ENCODE measurements at regions not wholly inside any gene's neighbourhood (a gene's known extent, or its start where the extent isn't known, plus 50 kb on each side); places are given as distances from the start of the nearest gene placed in this dataset.
"Not testable (repeated sequence)": the region's sequence is repeated elsewhere in the genome, so short reads cannot be mapped to it uniquely, and the experiment has no call there.

- FAIRE-seq: no peak
These were observed 132.3 kb upstream of the TFPI start for GRCh38 chr2:187686416-187687024.

GRCh38 chr2:187687585-187687984 is 133.3 kb upstream of the TFPI start:
- FAIRE-seq: peak; percentile 32

- FAIRE-seq: no peak
These were observed 135.1 kb upstream of the TFPI start for GRCh38 chr2:187689372-187689771.

GRCh38 chr2:187693923-187694322 is 139.7 kb upstream of the TFPI start:
- FAIRE-seq: no peak

- FAIRE-seq: not testable (repeated sequence)
These were observed 142.4 kb upstream of the TFPI start for GRCh38 chr2:187696644-187697043.

GRCh38 chr2:187698374-187699110 is 144.3 kb upstream of the TFPI start:
- FAIRE-seq: no peak

- no peak for FAIRE-seq
These were observed 147.9 kb upstream of the TFPI start for GRCh38 chr2:187702157-187702556.

GRCh38 chr2:187708272-187708671 is 154.0 kb upstream of the TFPI start:
- FAIRE-seq: no peak

- no peak for FAIRE-seq
These were observed 154.8 kb upstream of the TFPI start for GRCh38 chr2:187709065-187709464.

- FAIRE-seq: no peak
These were observed 156.7 kb upstream of the TFPI start for GRCh38 chr2:187710791-187711521.

- FAIRE-seq: no peak
These were observed 161.4 kb upstream of the TFPI start for GRCh38 chr2:187715590-187715989.

- FAIRE-seq: no peak
These were observed 162.1 kb upstream of the TFPI start for GRCh38 chr2:187716301-187716700.

- FAIRE-seq: no peak
These were observed 163.9 kb upstream of the TFPI start for GRCh38 chr2:187718092-187718491.

GRCh38 chr2:187719510-187719909 is 165.3 kb upstream of the TFPI start:
- FAIRE-seq: no peak

- no peak for FAIRE-seq
These were observed 194.7 kb upstream of the TFPI start for GRCh38 chr2:187748958-187749357.

GRCh38 chr2:187749804-187750431 is 195.7 kb upstream of the TFPI start:
- FAIRE-seq: no peak

- no peak for FAIRE-seq
These were observed 214.8 kb upstream of the TFPI start for GRCh38 chr2:187768995-187769394.

GRCh38 chr2:187769437-187769836 is 215.2 kb upstream of the TFPI start:
- no peak for FAIRE-seq

GRCh38 chr2:187774551-187775071 is 220.4 kb upstream of the TFPI start:
- no peak for FAIRE-seq

- no peak for FAIRE-seq
These were observed 221.0 kb upstream of the TFPI start for GRCh38 chr2:187775196-187775595.

GRCh38 chr2:187775651-187776050 is 221.4 kb upstream of the TFPI start:
- FAIRE-seq: no peak

GRCh38 chr2:187782301-187782700 is 228.1 kb upstream of the TFPI start:
- no peak for FAIRE-seq

- FAIRE-seq: no peak
These were observed 229.2 kb upstream of the TFPI start for GRCh38 chr2:187783446-187783845.
